Forelimb muscle (tissue), 1 donor: ENCODE measurements at regions not wholly inside any gene's neighbourhood (a gene's known extent, or its start where the extent isn't known, plus 50 kb on each side); places are given as distances from the start of the nearest gene placed in this dataset.

Experiments used
- DNase-seq: peaks from one replicate; pipeline ENCODE4 v3.0.0-alpha.2; 2013; ENCODE audit warnings: low read depth

- DNase-seq: no peak
Observed at GRCh38 chr2:7458066-7458465, 540.9 kb downstream of the RNF144A start.

- no peak for DNase-seq
Observed at GRCh38 chr2:7467782-7468447, 550.7 kb downstream of the RNF144A start.

GRCh38 chr2:7468448-7468828, 551.2 kb downstream of the RNF144A start:
- DNase-seq: no peak

GRCh38 chr2:7468955-7469354, 551.7 kb downstream of the RNF144A start:
- DNase-seq: no peak

GRCh38 chr2:7471185-7471584, 554.0 kb downstream of the RNF144A start:
- no peak for DNase-seq

- DNase-seq: no peak
Observed at GRCh38 chr2:7472465-7472864, 555.3 kb downstream of the RNF144A start.

GRCh38 chr2:7473135-7473771, 556.0 kb downstream of the RNF144A start:
- no peak for DNase-seq

- DNase-seq: no peak
Observed at GRCh38 chr2:7476371-7476770, 559.2 kb downstream of the RNF144A start.

- DNase-seq: no peak
Observed at GRCh38 chr2:7479603-7480002, 562.4 kb downstream of the RNF144A start.

- DNase-seq: no peak
Observed at GRCh38 chr2:7480431-7480830, 563.2 kb downstream of the RNF144A start.

GRCh38 chr2:7490672-7491071, 573.5 kb downstream of the RNF144A start:
- no peak for DNase-seq

GRCh38 chr2:7492719-7493118, 575.5 kb downstream of the RNF144A start:
- DNase-seq: no peak

GRCh38 chr2:7497178-7497577, 580.0 kb downstream of the RNF144A start:
- DNase-seq: no peak

GRCh38 chr2:7499018-7499417, 581.8 kb downstream of the RNF144A start:
- DNase-seq: no peak

- DNase-seq: no peak
Observed at GRCh38 chr2:7502336-7502735, 585.1 kb downstream of the RNF144A start.

- DNase-seq: no peak
Observed at GRCh38 chr2:7508296-7508943, 591.2 kb downstream of the RNF144A start.

GRCh38 chr2:7510353-7510752, 593.1 kb downstream of the RNF144A start:
- DNase-seq: no peak

- no peak for DNase-seq
Observed at GRCh38 chr2:7513834-7514233, 596.6 kb downstream of the RNF144A start.

- no peak for DNase-seq
Observed at GRCh38 chr2:7515327-7515726, 598.1 kb downstream of the RNF144A start.

- DNase-seq: no peak
Observed at GRCh38 chr2:7516484-7517063, 599.4 kb downstream of the RNF144A start.

GRCh38 chr2:7517088-7517487, 599.9 kb downstream of the RNF144A start:
- DNase-seq: no peak

GRCh38 chr2:7517851-7518250, 600.6 kb downstream of the RNF144A start:
- no peak for DNase-seq
